H1 (cell line): ENCODE measurements at regions not wholly inside any gene's neighbourhood (a gene's known extent, or its start where the extent isn't known, plus 50 kb on each side); places are given as distances from the start of the nearest gene placed in this dataset.

Source experiments
- CTCF ChIA-PET: fragments of 300-600 bp; sonication (Branson Sonifier 250); formaldehyde crosslinking; loops from one replicate; lab custom pipeline; 2021; ENCODE audit not compliant: partially characterized antibody; lab: Charles Lee
- POLR2A ChIA-PET: fragments of 300-600 bp; sonication (Branson Sonifier 250); formaldehyde crosslinking; loops from one replicate; lab custom pipeline; 2021; ENCODE audit warnings: inconsistent platforms; ENCODE audit not compliant: partially characterized antibody; lab: Charles Lee
- DNase-seq, 2 experiments: peaks; one replicate each; pipeline versions ENCODE4 v3.0.0 to v3.0.0-alpha.2; 2010 to 2022; ENCODE audit warnings: low spot score in 2 of 2, low read depth in 1 of 2, mixed read lengths in 1 of 2
- FAIRE-seq: peaks from 2 replicates; lab custom pipeline; 2011; peaks lifted over from hg19 to GRCh38; lab: Jason Lieb, UNC
- H2AFZ ChIP-seq: 2 replicates; pipeline ENCODE4 v1.8.1; 2012; ENCODE audit warnings: low read length, inconsistent platforms
- H2AK5ac ChIP-seq: 2 replicates; pipeline ENCODE4 v1.6.1; 2013; ENCODE audit warnings: low read depth, low read length
- H2BK120ac ChIP-seq: replicated peaks from 2 replicates; pipeline ENCODE3; 2013; ENCODE audit warnings: low read depth, low read length, inconsistent platforms
- H2BK12ac ChIP-seq: 2 replicates; pipeline ENCODE4 v1.6.1; 2013; ENCODE audit warnings: low read depth, low read length
- H2BK15ac ChIP-seq: 2 replicates; pipeline ENCODE4 v1.6.1; 2013; ENCODE audit warnings: low read length
- H2BK20ac ChIP-seq: 2 replicates; pipeline ENCODE4 v1.6.1; 2013; ENCODE audit warnings: low read length
- H2BK5ac ChIP-seq: 2 replicates; pipeline ENCODE4 v1.6.1; 2013; ENCODE audit warnings: low read depth, low read length
- H3K14ac ChIP-seq: 2 replicates; pipeline ENCODE4 v1.6.1; 2013; ENCODE audit warnings: inconsistent platforms; ENCODE audit not compliant: insufficient read length
- H3K18ac ChIP-seq: 2 replicates; pipeline ENCODE4 v1.6.1; 2013; ENCODE audit warnings: low read length; ENCODE audit errors: extremely low read depth
- H3K23ac ChIP-seq: 2 replicates; pipeline ENCODE4 v1.6.1; 2013; ENCODE audit warnings: inconsistent platforms; ENCODE audit not compliant: insufficient read length
- H3K23me2 ChIP-seq: 2 replicates; pipeline ENCODE4 v1.6.1; 2013; ENCODE audit warnings: low read depth, low read length
- H3K27ac ChIP-seq: 2 replicates; pipeline ENCODE4 v1.6.1; 2011; ENCODE audit warnings: low read depth, low read length, inconsistent platforms
- H3K27me3 ChIP-seq, 4 experiments: replicated peaks in 1 of 4; 1 replicate in 1 of 4; 2 replicates in 3 of 4; pipeline versions ENCODE4 v1.6.1 to v1.8.1; 2011 to 2013; ENCODE audit warnings: low read length in 3 of 4, mild to moderate bottlenecking in 3 of 4, inconsistent platforms in 2 of 4, mixed read lengths in 2 of 4, moderate library complexity in 1 of 4; ENCODE audit not compliant: control insufficient read depth in 3 of 4, insufficient read depth in 3 of 4; ENCODE audit errors: extremely low read depth in 1 of 4
- H3K36me3 ChIP-seq, 4 experiments: 2 replicates each; pipeline versions ENCODE4 v1.6.1 to v1.8.1; 2011 to 2013; ENCODE audit warnings: mild to moderate bottlenecking in 4 of 4, low read length in 3 of 4, moderate library complexity in 2 of 4, control low read depth in 1 of 4, inconsistent platforms in 1 of 4; ENCODE audit not compliant: insufficient read depth in 4 of 4, control insufficient read depth in 2 of 4
- H3K4ac ChIP-seq: replicated peaks from 2 replicates; pipeline ENCODE3; 2013; ENCODE audit warnings: low read length, low read depth, mixed read lengths, inconsistent platforms; ENCODE audit not compliant: insufficient read length
- H3K4me1 ChIP-seq, 4 experiments: replicated peaks in 1 of 4; 1 replicate in 1 of 4; 2 replicates in 3 of 4; pipeline versions ENCODE4 v1.6.1 to v1.8.1; 2011 to 2013; ENCODE audit warnings: low read length in 3 of 4, inconsistent platforms in 2 of 4, mixed read lengths in 1 of 4; ENCODE audit not compliant: insufficient read depth in 4 of 4, control insufficient read depth in 3 of 4
- H3K4me2 ChIP-seq, 2 experiments: 2 replicates each; pipeline versions ENCODE4 v1.6.1 to v1.8.1; 2011 to 2013; ENCODE audit warnings: low read depth in 2 of 2, low read length in 2 of 2, control low read depth in 1 of 2, inconsistent platforms in 1 of 2, mild to moderate bottlenecking in 1 of 2; ENCODE audit not compliant: insufficient read depth in 1 of 2
- H3K4me3 ChIP-seq, 4 experiments: fragments of 200-600, 300-600 bp in 1 of 4; sonication (generic), shearing (Covaris generic), sonication (Bioruptor Twin) in 1 of 4; 2 replicates each; pipeline versions ENCODE4 v1.5.1 to v1.8.1; 2011 to 2016; ENCODE audit warnings: low read length in 4 of 4, low read depth in 3 of 4, control low read depth in 2 of 4, inconsistent platforms in 2 of 4, mild to moderate bottlenecking in 2 of 4, mixed read lengths in 1 of 4, moderate library complexity in 1 of 4; ENCODE audit not compliant: insufficient read depth in 2 of 4; ENCODE audit errors: extremely low read depth in 1 of 4
- H3K56ac ChIP-seq: replicated peaks from 2 replicates; pipeline ENCODE3; 2013; ENCODE audit warnings: low read depth, mild to moderate bottlenecking, mixed read lengths, low read length, inconsistent platforms; ENCODE audit not compliant: insufficient read length
- H3K79me1 ChIP-seq: 2 replicates; pipeline ENCODE4 v1.6.1; 2013; ENCODE audit warnings: low read depth, low read length, control low read depth
- H3K79me2 ChIP-seq, 2 experiments: 2 replicates each; pipeline versions ENCODE4 v1.6.1 to v1.8.1; 2012 to 2013; ENCODE audit warnings: low read length in 2 of 2, mild to moderate bottlenecking in 2 of 2, inconsistent platforms in 1 of 2; ENCODE audit not compliant: insufficient read depth in 2 of 2, control insufficient read depth in 1 of 2
- H3K9ac ChIP-seq, 4 experiments: replicated peaks in 1 of 4; 1 replicate in 1 of 4; 2 replicates in 3 of 4; pipeline versions ENCODE4 v1.6.1 to v1.8.1; 2011 to 2013; ENCODE audit warnings: low read depth in 3 of 4, low read length in 3 of 4, control low read depth in 2 of 4, mild to moderate bottlenecking in 2 of 4, moderate library complexity in 2 of 4, inconsistent platforms in 1 of 4; ENCODE audit errors: extremely low read depth in 1 of 4
- H3K9me3 ChIP-seq, 2 experiments: 2 replicates each; pipeline versions ENCODE4 v1.6.1 to v1.8.1; 2012 to 2013; ENCODE audit warnings: mild to moderate bottlenecking in 2 of 2, moderate library complexity in 2 of 2, control low read depth in 1 of 2, inconsistent platforms in 1 of 2, low read depth in 1 of 2, low read length in 1 of 2, mixed read lengths in 1 of 2; ENCODE audit not compliant: insufficient read depth in 2 of 2
- H4K20me1 ChIP-seq, 2 experiments: replicated peaks in 1 of 2; 2 replicates each; pipeline versions ENCODE3 to v1.8.1; 2011 to 2013; ENCODE audit warnings: inconsistent platforms in 2 of 2, low read length in 2 of 2, mild to moderate bottlenecking in 1 of 2; ENCODE audit not compliant: insufficient read depth in 2 of 2, control insufficient read depth in 1 of 2
- H4K5ac ChIP-seq: 2 replicates; pipeline ENCODE4 v1.6.1; 2013; ENCODE audit warnings: low read length, low read depth, mixed read lengths, inconsistent platforms; ENCODE audit not compliant: insufficient read length
- H4K8ac ChIP-seq: 2 replicates; pipeline ENCODE4 v1.8.0; 2013; ENCODE audit warnings: mild to moderate bottlenecking, moderate library complexity, low read length, inconsistent platforms; ENCODE audit not compliant: insufficient read depth; ENCODE audit errors: extremely low read depth
- H4K91ac ChIP-seq: replicated peaks from 2 replicates; pipeline ENCODE3; 2013; ENCODE audit warnings: low read length, mixed read lengths, inconsistent platforms; ENCODE audit not compliant: insufficient read length
- BACH1 ChIP-seq: IDR thresholded peaks from 2 replicates; pipeline ENCODE4 v1.6.1; 2012; ENCODE audit warnings: low read length, improper control_type of control experiment
- BCL11A ChIP-seq, 2 experiments: IDR thresholded peaks; one replicate each; pipeline ENCODE4 v1.6.1; 2011; ENCODE audit warnings: low read depth in 2 of 2, low read length in 2 of 2, mild to moderate bottlenecking in 2 of 2
- EGR1 ChIP-seq: IDR thresholded peaks from 2 replicates; pipeline ENCODE4 v1.6.1; 2011; ENCODE audit warnings: low read depth, low read length, borderline replicate concordance
- GTF2F1 ChIP-seq: IDR thresholded peaks from 2 replicates; pipeline ENCODE4 v1.6.1; 2012; ENCODE audit warnings: low read depth, low read length, improper control_type of control experiment, borderline replicate concordance
- POLR2A ChIP-seq, 2 experiments: IDR thresholded peaks; 1 replicate in 1 of 2; 2 replicates in 1 of 2; pipeline ENCODE4 v1.6.1; 2011; ENCODE audit warnings: low read depth in 2 of 2, low read length in 2 of 2, mild to moderate bottlenecking in 2 of 2; ENCODE audit errors: control extremely low read depth in 1 of 2
- POLR2AphosphoS5 ChIP-seq: IDR thresholded peaks from 2 replicates; pipeline ENCODE4 v1.6.1; 2011; ENCODE audit warnings: low read depth, low read length
- RNF2 ChIP-seq: fragments of 200-900, 300-1000 bp; sonication (generic); IDR thresholded peaks from 2 replicates; pipeline ENCODE4 v1.7.1; 2016; ENCODE audit warnings: borderline replicate concordance, low read depth, mild to moderate bottlenecking, antibody characterized with exemption, low read length; ENCODE audit not compliant: poor library complexity, severe bottlenecking; ENCODE audit errors: missing control alignments
- SP1 ChIP-seq: IDR thresholded peaks from 2 replicates; pipeline ENCODE4 v1.6.1; 2011; ENCODE audit warnings: low read depth, low read length
- TAF1 ChIP-seq: IDR thresholded peaks from 2 replicates; pipeline ENCODE4 v1.6.1; 2011; ENCODE audit warnings: mild to moderate bottlenecking, low read depth, low read length
- ZNF274 ChIP-seq: IDR thresholded peaks from 2 replicates; pipeline ENCODE4 v1.7.0; 2012; ENCODE audit warnings: low read length, borderline replicate concordance; ENCODE audit errors: extremely low read depth
- WGBS, 2 experiments: shearing (Covaris generic) in 1 of 2; methylation state at CpG; one replicate each; pipeline versions ENCODE4 v1.1.6 to v1.1.7; 2013 to 2015; ENCODE audit warnings: low lambda C conversion rate in 2 of 2, mixed read lengths in 2 of 2, inconsistent platforms in 1 of 2, low coverage in 1 of 2, missing lambda C conversion rate in 1 of 2; ENCODE audit not compliant: insufficient replicate concordance in 2 of 2, insufficient coverage in 1 of 2, insufficient read length in 1 of 2; ENCODE audit errors: extremely low coverage in 1 of 2, missing lambda C conversion rate in 1 of 2; 5-methylcytosine and 5-hydroxymethylcytosine counted together

DNA sequence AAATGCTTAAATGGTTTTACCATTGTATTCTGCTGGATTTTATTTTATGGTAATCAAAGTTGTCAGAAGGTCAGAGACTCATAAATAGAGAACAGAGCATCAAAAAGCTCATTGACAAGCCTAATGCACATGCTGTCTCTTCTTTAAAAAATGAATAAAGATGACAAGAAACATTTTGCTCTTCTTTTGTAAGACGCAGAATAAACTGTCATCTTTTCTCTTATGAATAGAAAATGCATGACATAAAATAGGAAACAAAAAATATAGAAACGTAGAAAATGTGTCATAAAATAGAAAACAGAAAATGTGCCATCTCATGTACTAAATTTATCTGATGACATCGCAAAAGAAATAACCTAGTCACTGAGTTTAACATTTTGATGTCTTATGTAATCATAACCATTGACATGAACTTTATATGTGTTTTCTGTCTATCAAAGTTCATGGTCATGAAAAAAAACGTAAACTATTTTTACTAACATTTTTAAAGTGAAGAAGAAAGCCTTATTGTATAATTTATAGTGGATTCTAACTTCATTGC is 484.1 kb downstream of the TRIML1 start:
- Histone ChIP-seq H3K4me1 (peaks cover 0 to 12% (median 8%) of the 10 kb centered on the region in 4 experiments; a peak in 3 of 7 replicates), H3K36me3 (no peaks in the 10 kb centered on the region), H3K56ac (no peak overlapping the region), H3K27me3 (peaks cover 0 to 2% (median 0%) of the 10 kb centered on the region in 4 experiments; a peak in 1 of 7 replicates), H3K4me2 (no peak overlapping the region), H2AK5ac (no peak overlapping the region), H3K79me2 (no peaks in the 10 kb centered on the region), H2BK12ac (no peak overlapping the region), H3K79me1 (no peaks in the 10 kb centered on the region), H3K23me2 (no peaks in the 10 kb centered on the region), H3K27ac (no peak overlapping the region), H3K9me3 (no peaks in the 10 kb centered on the region), H2BK5ac (no peak overlapping the region), H4K5ac (no peak overlapping the region), H3K4ac (no peak overlapping the region), H2AFZ (no peak overlapping the region), H2BK20ac (no peak overlapping the region), H3K14ac (no peak overlapping the region), H4K8ac (no peak overlapping the region), H4K20me1 (no peaks in the 10 kb centered on the region), H4K91ac (no peak overlapping the region), H3K9ac (no peak overlapping the region), H3K4me3 (no peak overlapping the region), H2BK15ac (no peak overlapping the region), H2BK120ac (no peak overlapping the region), H3K18ac (no peak overlapping the region), H3K23ac (no peak overlapping the region)
- CTCF ChIA-PET: no interaction called here
- 81% methylated on average over 4 of the region's 4 CpGs; no CpG with 5 or more reads in 1 of the 2 experiments for WGBS, 2 experiments
- POLR2A ChIA-PET: no interaction called here
- TF ChIP-seq BCL11A (IDR thresholded peaks at IDR 0.05; ENCODE audit: low read depth in 2 of 2, low read length in 2 of 2) (no peak), RNF2 (no peak), SP1 (no peak), ZNF274 (no peak), POLR2A (IDR thresholded peaks at IDR 0.05; ENCODE audit: control extremely low read depth in 1 of 2, low read depth in 2 of 2, low read length in 2 of 2) (no peak), EGR1 (no peak), TAF1 (no peak), GTF2F1 (no peak), BACH1 (no peak), POLR2AphosphoS5 (no peak)
- FAIRE-seq (no peak), DNase-seq (no peak)
